SU-DHL-6 (cell line): ENCODE measurements at regions not wholly inside any gene's neighbourhood (a gene's known extent, or its start where the extent isn't known, plus 50 kb on each side); places are given as distances from the start of the nearest gene placed in this dataset.

ENCODE experiments used
- H2AFZ ChIP-seq: fragments of 200-600 bp; sonication (generic); 2 replicates; pipeline ENCODE4 v1.6.1; 2014; ENCODE audit warnings: low read depth, mild to moderate bottlenecking, moderate library complexity, mixed read lengths, antibody characterized with exemption, low read length; ENCODE audit not compliant: severe bottlenecking
- H3F3A ChIP-seq: fragments of 200-600 bp; shearing (Covaris generic); 2 replicates; pipeline ENCODE4 v1.6.0; 2016; ENCODE audit warnings: antibody characterized with exemption, mild to moderate bottlenecking; ENCODE audit not compliant: insufficient read depth
- H3K27ac ChIP-seq: fragments of 200-600 bp; sonication (generic); 2 replicates; pipeline ENCODE4 v1.5.1; 2016; ENCODE audit warnings: low read depth, mild to moderate bottlenecking, low read length, moderate library complexity, mixed read lengths
- H3K27me3 ChIP-seq: fragments of 200-600 bp; sonication (generic), shearing (Covaris generic); 2 replicates; pipeline ENCODE4 v1.6.0; 2014; ENCODE audit warnings: mild to moderate bottlenecking, low read length
- H3K36me3 ChIP-seq: fragments of 200-600 bp; sonication (generic); 2 replicates; pipeline ENCODE4 v1.6.1; 2014; ENCODE audit warnings: mild to moderate bottlenecking, low read length, mixed read lengths
- H3K4me2 ChIP-seq: fragments of 300-600, 200-600 bp; shearing (Covaris generic), sonication (generic); 2 replicates; pipeline ENCODE4 v1.6.0; 2014; ENCODE audit warnings: low read length, low read depth, mild to moderate bottlenecking; ENCODE audit not compliant: poor library complexity, severe bottlenecking
- H3K4me3 ChIP-seq: fragments of 200-600 bp; sonication (generic); 2 replicates; pipeline ENCODE4 v1.5.1; 2014; ENCODE audit warnings: antibody characterized with exemption, low read length, mild to moderate bottlenecking, mixed read lengths; ENCODE audit not compliant: insufficient read depth, poor library complexity, severe bottlenecking
- H3K79me2 ChIP-seq: fragments of 200-600 bp; sonication (generic); 2 replicates; pipeline ENCODE4 v1.6.1; 2014; ENCODE audit warnings: mild to moderate bottlenecking, low read length, moderate library complexity; ENCODE audit not compliant: insufficient read depth
- H3K9ac ChIP-seq: fragments of 200-600 bp; sonication (generic); 2 replicates; pipeline ENCODE4 v1.7.0; 2014; ENCODE audit warnings: mild to moderate bottlenecking, low read length
- H3K9me2 ChIP-seq: fragments of 200-600 bp; sonication (generic); replicated peaks from 2 replicates; pipeline ENCODE4 v1.6.1; 2014; ENCODE audit warnings: low read length; ENCODE audit not compliant: insufficient read depth
- H3K9me3 ChIP-seq: fragments of 200-600 bp; sonication (generic); 2 replicates; pipeline ENCODE4 v1.6.1; 2014; ENCODE audit warnings: low read length, mixed read lengths; ENCODE audit not compliant: insufficient read depth
- H4K20me1 ChIP-seq: fragments of 200-600 bp; sonication (generic); 2 replicates; pipeline ENCODE4 v1.6.1; 2014; ENCODE audit warnings: low read depth, mild to moderate bottlenecking, antibody characterized with exemption, low read length, moderate library complexity, mixed read lengths
- CTCF ChIP-seq: fragments of 200-600 bp; sonication (generic); IDR thresholded peaks from one replicate; pipeline ENCODE4 v1.5.1; 2017; ENCODE audit warnings: antibody characterized with exemption, mild to moderate bottlenecking, low read length, moderate library complexity; ENCODE audit not compliant: insufficient read depth, poor library complexity, severe bottlenecking
- EZH2phosphoT487 ChIP-seq: fragments of 200-600 bp; sonication (generic), shearing (Covaris generic); conservative IDR thresholded peaks from 2 replicates; pipeline ENCODE4 v1.6.1; 2018; ENCODE audit warnings: mild to moderate bottlenecking, antibody characterized with exemption, low read length, moderate library complexity, mixed read lengths

GRCh38 chr18:72948439-72948838, 80.7 kb upstream of the NETO1 start:
- Histone ChIP-seq H3K4me2 (no peak overlapping the region), H3K9ac (no peak overlapping the region), H2AFZ (no peak overlapping the region), H3K4me3 (no peak overlapping the region), H3K9me2 (no peaks in the 10 kb centered on the region), H3K27me3 (no peaks in the 10 kb centered on the region), H3K79me2 (no peaks in the 10 kb centered on the region), H3K27ac (no peak overlapping the region), H3K36me3 (no peaks in the 10 kb centered on the region), H3F3A (no peaks in the 10 kb centered on the region), H4K20me1 (no peaks in the 10 kb centered on the region), H3K9me3 (no peaks in the 10 kb centered on the region)
- TF ChIP-seq EZH2phosphoT487 (no peak), CTCF (no peak)

- TF ChIP-seq CTCF (no peak), EZH2phosphoT487 (no peak)
- H3K4me2 ChIP-seq, result no peak overlapping the region
Measured at GRCh38 chr18:72942766-72943165, 75.0 kb upstream of the NETO1 start.

DNA sequence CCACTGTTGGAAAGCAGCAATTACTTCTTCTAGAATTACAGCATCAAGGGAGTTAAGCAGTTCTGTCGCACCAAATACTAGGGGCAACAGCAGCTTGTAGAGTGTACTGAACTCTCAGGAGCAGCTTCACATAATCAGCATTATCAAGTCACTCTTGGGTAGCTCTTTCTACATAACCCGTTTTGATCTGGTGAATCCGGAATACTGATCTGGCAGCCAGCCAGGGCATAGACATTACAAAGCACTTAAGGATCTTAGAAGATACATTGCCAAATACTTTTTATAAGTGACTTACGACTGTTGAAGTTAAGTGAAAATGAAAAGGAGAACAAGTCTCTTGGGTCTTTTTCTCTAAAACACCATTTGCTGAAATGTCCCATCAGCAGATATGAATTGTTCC, 73.2 kb upstream of the NETO1 start:
- Histone ChIP-seq H3K27me3 (no peaks in the 10 kb centered on the region), H2AFZ (no peak overlapping the region), H3K9me3 (no peaks in the 10 kb centered on the region), H3K4me3 (no peak overlapping the region), H3K9me2 (no peaks in the 10 kb centered on the region), H3K27ac (no peak overlapping the region), H3F3A (no peaks in the 10 kb centered on the region), H3K4me2 (no peak overlapping the region), H3K79me2 (no peaks in the 10 kb centered on the region), H3K36me3 (no peaks in the 10 kb centered on the region), H3K9ac (no peak overlapping the region), H4K20me1 (no peaks in the 10 kb centered on the region)
- TF ChIP-seq EZH2phosphoT487 (no peak), CTCF (no peak)

More at GRCh38 chr18:72942766-72943165, 75.0 kb upstream of the NETO1 start:
- H3K4me3 ChIP-seq, result no peak overlapping the region
- no peaks in the 10 kb centered on the region for H3K9me2 ChIP-seq
- H3F3A ChIP-seq, result no peaks in the 10 kb centered on the region
- H3K9me3 ChIP-seq, result no peaks in the 10 kb centered on the region
- H3K79me2 ChIP-seq, result no peaks in the 10 kb centered on the region
- H3K27me3 ChIP-seq, result no peaks in the 10 kb centered on the region
- H3K27ac ChIP-seq, result no peak overlapping the region
- no peak overlapping the region for H2AFZ ChIP-seq
- no peaks in the 10 kb centered on the region for H3K36me3 ChIP-seq
- no peaks in the 10 kb centered on the region for H4K20me1 ChIP-seq
- H3K9ac ChIP-seq, result no peak overlapping the region

DNA sequence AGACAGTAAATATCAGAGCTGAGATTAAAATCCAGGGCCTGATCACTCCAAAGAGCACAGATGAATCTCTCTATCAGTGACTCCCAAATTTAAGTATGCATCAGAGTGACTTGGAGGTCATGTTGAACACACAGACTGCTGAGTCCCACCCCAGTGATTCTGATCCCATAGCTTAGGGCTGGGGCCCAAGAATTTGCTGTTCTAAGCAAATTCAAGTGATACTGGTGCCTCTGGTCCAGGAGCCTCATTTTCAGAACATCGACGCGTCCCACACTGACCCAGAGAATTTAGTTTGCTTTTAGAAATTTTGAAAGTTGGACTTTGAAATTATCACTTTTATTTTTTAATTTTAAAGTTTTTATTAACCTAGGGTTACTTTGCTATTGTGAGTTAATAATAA, 72.7 kb upstream of the NETO1 start:
- no peak overlapping the region for H3K4me3 ChIP-seq
- H3K36me3 ChIP-seq, result no peaks in the 10 kb centered on the region
- H3F3A ChIP-seq, result no peaks in the 10 kb centered on the region
- H3K9me3 ChIP-seq, result no peaks in the 10 kb centered on the region
- no peaks in the 10 kb centered on the region for H3K27me3 ChIP-seq
- H3K79me2 ChIP-seq, result no peaks in the 10 kb centered on the region
- H3K9ac ChIP-seq, result no peak overlapping the region
- no peak overlapping the region for H3K27ac ChIP-seq
- no peak overlapping the region for H2AFZ ChIP-seq
- no peak for TF ChIP-seq EZH2phosphoT487
- H3K9me2 ChIP-seq, result no peaks in the 10 kb centered on the region
- H4K20me1 ChIP-seq, result no peaks in the 10 kb centered on the region
- H3K4me2 ChIP-seq, result no peak overlapping the region
